GM21529 (cell line): ENCODE measurements at regions not wholly inside any gene's neighbourhood (a gene's known extent, or its start where the extent isn't known, plus 50 kb on each side); places are given as distances from the start of the nearest gene placed in this dataset.

Source experiments
- ATAC-seq: cut with Tn5 transposase; IDR thresholded peaks from one replicate; pipeline ENCODE4 v1.9.1; 2021; ENCODE audit not compliant: unreplicated experiment

DNA sequence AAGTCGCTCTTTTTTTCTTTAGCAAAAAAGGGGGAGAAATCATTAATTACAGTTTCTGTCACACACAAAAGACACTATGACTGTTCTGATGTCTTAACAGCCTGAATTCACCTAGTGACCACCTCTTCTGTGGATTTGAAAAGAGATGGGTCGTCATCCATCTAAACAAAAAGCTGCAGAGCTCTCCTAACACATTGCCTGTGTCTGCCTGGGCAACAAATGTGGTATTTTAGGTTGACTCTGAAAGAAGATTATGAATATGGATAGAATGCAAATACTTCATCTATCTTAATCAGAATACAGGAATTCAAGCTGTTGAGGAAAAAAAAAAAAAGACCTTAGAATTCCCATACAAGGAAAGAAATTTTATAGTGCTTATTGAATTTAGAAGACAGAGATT lies 304.4 kb upstream of the ADGRL2 start:
- no peak for ATAC-seq

DNA sequence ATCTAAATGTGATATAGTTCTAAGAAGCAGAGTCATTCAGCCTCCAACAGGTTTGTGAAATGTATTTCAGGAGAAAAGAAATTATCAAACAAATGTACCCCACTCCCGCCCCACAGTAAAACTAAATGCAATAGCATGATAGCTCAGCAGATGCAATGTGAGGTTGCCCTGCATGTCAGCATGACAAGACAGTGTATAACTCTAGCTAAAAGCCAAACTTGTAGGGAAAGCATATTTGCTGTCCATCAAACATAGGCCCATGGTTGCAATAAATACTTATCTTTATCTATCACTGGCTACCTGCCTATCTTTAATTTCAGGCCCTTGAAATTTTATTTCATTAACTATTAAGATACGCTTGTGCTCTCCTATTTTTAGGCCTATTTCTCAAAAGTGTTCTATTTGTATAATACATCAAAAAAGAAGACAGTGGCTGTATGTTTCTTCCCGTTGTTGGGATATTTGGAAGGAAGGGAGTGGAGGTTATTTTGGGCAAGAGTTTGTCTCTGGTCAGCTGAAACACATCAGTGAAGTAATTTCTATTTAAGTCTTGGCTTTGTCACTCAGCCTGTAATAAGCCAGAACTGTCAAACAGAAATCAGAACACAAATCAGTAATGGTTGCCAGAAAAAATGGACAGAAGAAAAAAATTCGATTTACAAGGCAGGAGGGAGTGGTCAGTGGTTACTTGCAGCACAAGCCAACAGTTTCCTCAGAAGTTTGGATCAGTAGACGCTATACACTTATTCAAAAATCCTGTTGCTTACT lies 307.4 kb upstream of the ADGRL2 start:
- no peak for ATAC-seq

DNA sequence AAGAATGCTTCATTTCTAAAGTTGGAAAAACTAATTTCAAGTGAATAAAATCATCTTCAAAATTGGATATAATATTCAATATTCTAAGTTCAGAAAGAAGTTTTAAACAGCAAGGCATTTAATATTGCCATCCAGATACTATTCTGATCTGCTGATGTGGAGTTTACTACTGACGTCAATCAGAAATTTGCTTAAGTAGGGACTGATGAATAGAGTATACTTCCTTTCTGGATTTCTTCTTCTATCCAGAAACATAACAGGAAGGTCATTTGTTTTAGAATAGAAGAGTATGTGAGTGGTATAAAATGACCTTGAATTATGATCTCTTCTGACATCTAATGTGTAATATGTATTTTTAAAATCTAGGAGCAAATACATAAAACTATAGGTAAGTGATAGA lies 308.1 kb upstream of the ADGRL2 start:
- no peak for ATAC-seq

DNA sequence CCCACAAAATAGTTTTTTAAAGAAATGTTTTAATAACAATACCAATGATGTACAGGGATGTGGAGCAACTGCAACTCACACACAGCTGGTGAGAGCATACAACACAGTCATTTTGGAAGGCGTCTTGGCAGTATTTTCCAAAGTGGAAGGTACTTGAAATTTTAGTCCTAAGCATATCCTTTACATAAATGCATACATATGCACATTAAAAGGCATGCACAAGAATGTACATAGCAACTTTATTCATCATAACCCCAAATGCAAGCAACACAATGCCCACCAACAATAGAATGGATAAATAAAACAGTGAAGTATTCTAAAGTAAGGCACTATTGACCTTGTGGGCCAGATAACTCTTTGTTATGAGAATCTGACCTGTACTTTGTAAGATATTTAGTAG lies 310.1 kb upstream of the ADGRL2 start:
- ATAC-seq, result no peak

DNA sequence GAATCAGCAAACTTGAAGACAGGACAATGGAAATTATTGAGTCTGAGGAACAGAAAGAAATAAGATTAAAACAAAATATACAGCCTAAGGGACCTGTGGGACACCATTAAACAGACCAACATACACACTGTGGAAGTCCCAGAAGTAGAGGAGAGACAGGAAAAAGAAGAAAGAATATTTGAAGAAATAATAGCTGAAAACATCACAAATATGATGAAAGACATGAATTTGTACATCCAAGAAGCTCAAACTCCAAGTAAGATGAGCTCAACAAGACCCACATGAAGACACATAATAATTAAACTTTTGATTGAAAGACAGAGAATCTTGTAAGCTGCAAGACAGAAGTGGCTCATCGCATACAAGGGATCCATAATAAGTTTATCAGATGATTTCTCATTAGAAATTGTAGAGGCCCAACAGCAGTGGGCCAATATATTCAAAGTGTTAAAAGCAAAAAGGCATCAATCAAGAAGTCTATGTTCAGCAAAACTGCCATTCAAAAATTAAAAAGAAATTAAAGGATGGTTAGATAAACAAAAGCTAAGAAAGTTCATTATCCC lies 311.3 kb upstream of the ADGRL2 start:
- no peak for ATAC-seq

DNA sequence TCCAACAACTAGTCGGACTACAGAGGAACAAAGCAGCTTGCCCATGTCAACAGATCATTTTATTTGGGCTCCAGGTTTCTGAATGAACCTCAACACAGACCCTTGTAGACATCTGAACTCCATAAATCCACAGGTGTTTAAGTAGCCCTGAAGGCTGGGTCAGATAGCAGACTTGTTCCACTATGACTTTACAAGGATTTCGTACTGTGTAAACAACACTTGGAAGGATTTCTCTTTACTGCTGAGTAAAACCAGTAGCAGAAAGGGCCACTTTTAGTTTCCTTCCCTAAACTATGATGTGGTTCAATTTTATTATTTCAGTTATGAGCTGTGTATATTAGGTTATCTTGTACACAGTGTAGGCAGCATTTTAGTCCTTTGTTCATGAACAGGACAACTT lies 316.4 kb upstream of the ADGRL2 start:
- ATAC-seq, result no peak

DNA sequence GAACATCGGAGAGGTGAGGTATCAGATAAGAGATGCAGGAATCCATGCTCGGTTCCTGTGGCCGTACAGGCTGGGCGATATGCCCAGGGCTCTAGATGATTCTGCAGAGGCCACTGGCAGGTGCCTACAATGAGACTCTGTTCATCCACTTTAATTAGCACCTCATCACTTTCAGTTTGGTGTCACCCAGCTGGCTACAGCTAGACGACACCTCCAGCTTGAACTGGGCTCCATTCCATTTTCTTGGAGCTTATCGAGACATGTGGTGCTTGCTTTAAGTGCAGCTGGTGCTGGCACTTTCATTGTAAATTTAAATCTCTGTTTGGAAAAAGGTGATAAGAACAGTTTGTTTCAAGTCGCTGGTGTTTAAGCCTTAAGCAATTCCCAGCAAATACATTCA lies 322.5 kb upstream of the ADGRL2 start:
- no peak for ATAC-seq

DNA sequence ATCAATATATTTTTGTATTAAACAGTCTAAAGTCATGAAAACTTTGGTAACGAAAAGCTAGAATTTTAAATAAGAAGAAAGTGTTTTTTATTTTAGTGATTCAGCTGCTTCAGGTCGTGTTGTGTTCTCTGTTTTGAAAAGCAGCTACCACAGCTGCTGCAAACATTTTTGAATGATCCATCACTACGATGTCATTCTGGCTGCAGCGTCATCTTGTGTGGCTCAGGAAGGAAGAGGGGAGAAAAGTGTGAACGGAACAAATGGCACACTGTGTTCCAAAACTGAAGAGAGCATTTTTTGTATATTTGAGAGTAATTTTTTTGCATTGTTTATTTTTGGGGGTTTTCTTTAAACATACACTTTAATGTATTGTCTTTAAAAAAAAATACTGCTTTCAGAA lies 323.0 kb upstream of the ADGRL2 start:
- no peak for ATAC-seq

DNA sequence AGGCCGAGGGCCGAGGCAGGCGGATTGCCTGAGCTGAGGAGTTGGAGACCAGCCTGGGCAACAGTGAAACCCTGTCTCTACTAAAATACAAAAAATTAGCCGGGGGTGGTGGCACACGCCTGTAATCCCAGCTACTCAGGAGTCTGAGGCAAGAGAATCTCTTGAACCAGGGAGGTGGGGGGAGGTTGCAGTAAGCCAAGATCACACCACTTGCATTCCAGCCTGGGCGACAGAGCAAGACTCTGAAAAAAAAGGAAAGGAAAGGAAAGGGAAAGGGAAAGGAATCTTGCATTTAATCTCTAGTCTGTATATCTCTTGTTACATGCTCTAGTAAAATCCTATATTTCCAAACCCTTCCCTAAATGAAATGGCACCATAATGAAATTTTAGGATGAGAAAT lies 328.3 kb upstream of the ADGRL2 start:
- ATAC-seq, result no peak

DNA sequence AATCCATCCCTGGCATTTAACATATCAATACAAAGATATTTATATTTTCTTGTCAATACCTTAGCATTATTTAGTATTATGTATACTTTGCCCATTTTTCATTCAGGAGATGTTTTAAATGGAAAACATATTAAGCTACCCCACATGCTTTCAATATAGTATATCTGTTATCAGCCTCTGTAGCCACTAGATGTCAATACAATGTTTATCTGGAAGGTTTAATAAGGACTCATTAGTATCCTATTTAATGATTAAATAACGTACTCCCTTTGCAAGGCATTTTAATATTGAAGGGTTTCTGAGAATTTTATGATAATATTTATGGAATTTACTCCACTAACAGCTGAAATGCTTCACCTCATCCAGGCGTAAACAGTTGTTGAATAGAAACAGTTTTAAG lies 329.5 kb upstream of the ADGRL2 start:
- no peak for ATAC-seq

DNA sequence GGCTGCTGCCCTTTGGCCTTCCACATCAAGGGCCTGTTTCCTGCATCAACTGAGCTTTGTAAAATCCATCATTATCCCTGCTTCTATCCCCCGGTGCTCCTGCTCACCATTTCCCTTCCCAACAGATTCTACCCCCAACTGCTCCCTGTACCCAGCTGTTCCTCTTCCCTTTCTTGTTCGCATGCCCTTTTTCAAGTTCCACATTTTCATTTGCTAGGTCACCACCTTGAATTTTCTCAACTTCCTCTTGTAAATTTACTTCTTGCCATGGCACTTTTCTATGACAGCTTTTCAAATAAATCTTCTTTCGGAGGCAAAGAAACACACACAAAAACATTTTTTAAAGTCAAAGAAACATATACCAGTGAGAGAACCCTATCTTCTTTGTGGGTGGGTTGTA lies 330.5 kb upstream of the ADGRL2 start:
- ATAC-seq, result no peak

DNA sequence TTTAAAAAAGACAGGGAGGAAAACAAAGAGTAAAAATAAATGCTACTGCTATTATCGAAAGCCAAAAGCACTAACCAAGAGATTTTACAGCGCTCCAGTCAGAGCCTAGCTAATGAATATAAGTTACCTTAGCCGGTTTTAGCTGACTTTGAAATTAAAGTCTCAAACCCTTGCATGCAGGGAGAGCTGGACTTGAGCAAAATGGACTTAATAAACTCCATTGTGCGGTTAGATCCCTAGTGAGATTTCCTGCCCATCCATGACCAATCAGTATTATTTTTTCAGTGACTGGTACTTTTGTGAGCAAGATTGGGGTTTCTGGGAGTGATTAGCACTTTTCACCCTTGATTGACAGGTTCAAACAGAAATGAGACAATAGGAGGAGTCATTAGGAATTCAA lies 333.4 kb upstream of the ADGRL2 start:
- no peak for ATAC-seq

DNA sequence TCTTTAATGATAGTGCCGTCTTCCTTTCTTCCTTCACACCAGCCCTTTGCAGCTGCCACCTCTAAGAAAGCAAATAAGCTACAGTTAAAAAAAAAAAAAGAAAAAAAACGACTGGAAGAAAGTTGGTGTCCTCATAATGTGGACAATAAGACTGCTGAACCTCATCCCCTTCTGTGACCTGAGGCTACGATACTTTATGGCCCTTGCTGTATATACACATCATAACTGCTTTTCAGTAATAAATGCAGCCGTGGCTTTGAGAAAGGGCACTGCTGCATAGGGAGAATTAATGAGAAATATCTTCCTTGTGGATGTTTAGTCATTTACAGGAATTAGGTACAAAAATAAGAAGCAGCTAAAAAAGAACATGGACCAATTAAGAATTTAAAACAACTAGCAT lies 333.8 kb upstream of the ADGRL2 start:
- ATAC-seq, result no peak

DNA sequence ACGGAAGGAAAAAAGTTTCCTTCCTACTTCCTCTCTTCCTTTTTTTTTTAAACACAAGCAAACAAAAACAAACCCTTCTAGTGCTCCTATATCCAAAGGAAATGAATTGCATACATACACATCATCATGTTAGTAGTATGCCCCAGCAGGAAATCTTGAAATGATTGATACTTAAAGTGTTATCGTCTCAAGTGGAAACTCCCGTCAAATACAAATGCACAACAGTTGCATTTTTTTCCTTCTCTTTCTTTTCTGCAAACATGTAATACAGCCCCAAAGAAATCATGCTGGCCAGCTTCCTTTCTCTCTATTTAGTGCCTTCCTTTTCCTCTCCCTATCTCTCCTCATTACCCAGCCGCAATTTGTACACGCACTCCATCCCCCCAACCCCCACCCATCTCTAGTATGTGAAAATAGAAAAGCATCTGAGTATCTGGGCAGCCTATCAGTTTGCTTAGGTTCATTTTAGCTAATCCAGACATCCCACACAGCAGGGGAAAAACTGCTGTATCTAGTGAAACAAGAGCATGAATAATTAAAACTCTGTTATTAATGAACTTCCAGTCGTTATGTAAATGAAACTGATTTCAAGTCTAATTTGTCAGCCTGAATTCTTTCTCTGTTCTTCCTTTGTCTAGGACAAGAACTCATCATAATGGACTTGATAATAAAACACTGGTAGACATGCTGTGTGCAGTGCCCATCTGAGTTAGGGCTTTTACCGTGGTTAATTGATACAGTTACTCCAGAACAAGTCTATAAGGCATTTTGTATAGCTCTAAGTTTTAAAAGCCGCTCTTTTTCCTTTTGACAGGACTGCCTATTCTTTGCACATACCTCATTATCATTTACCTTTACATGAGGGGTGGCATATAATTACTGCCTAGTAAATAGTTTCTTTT lies 336.5 kb upstream of the ADGRL2 start:
- no peak for ATAC-seq

DNA sequence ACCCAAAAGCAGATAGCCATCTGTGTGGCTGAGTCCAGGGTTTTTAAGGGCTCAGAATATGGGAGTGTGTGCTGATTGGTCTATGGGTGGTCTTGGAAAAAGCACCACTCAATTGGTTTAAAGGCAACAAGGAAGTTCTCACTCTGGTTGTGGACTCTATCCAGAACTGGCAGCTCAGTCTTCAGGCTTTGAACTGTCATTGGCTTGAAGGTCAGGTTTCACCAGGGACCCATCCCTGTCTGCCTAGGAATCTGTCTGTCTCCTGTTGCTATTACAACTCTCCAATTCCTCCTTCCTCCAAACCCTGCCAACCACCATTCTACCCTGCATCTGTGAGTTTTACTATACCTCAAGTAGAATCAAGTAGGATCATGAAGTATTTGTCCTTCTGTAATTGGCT lies 341.7 kb upstream of the ADGRL2 start:
- no peak for ATAC-seq

DNA sequence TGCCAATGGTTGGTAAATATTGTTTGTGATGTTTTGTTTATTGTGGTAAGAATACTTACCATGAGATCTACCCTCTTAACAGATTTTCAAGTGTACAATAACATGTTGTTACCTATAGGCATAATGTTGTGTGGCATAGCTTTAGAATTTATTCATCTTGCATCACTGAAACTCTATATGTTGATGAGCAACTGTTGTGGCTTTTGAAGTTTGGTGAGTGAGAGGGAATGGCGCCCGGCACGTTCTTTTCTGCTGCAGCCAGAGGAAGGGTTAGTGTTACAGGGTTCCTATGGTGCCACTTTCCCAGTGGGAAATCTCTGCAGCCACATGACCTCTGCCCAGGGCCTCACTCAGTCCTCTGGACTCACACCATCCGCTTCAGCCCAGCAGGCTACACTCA lies 342.5 kb upstream of the ADGRL2 start:
- ATAC-seq, result no peak

DNA sequence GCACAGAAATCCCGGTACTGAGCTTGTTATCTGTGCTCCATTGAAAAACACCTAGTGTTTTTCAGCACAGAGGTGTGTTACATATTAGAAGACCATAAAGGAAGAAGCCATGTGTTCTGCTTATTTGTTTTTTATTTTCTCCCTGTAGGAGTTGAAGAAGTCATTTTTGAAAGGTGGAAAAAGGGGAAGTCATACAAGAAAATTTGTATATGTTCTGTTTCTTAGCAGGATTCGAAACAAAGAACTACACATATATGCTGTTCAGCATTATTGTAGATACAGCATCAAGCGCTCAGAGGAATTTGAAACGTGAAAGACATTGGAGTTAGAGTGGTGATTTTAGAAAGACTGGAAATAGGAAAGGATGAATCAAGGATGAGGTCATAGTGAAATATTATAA lies 345.3 kb upstream of the ADGRL2 start:
- ATAC-seq, result no peak

DNA sequence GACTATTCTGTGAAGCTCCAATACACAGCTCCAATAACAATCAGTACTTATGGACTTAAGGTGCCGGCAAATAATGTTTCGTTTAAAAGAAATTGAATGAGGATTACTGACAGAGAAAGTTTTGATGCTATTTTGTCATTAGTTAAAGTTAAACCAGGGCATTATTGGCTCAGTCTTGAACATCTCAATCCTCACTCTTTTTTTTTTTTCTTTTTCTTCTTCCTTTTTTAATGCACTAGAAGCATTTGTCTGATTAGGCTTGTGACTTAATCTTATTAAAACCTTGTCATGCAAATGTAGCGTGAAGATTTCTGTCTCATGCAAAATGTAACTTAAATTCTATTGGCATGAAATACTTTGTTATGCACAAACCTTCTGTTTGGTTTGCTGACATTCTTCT lies 346.8 kb upstream of the ADGRL2 start:
- ATAC-seq, result no peak

DNA sequence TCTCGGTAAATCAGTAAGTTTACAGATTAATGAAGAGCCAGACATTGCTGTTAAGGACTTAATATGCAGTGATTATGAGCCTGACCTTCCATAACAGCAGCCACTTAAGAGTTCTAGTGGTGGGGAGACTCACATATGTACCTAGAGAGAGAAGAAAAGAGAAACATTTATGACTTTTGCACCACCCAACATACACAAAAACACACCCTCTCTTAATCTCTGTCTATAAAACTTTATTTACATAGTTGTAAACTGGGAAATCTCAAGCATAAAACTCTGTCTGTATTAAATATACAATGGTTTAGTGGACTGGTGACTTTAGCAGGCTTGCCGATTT lies 347.4 kb upstream of the ADGRL2 start:
- ATAC-seq, result no peak

DNA sequence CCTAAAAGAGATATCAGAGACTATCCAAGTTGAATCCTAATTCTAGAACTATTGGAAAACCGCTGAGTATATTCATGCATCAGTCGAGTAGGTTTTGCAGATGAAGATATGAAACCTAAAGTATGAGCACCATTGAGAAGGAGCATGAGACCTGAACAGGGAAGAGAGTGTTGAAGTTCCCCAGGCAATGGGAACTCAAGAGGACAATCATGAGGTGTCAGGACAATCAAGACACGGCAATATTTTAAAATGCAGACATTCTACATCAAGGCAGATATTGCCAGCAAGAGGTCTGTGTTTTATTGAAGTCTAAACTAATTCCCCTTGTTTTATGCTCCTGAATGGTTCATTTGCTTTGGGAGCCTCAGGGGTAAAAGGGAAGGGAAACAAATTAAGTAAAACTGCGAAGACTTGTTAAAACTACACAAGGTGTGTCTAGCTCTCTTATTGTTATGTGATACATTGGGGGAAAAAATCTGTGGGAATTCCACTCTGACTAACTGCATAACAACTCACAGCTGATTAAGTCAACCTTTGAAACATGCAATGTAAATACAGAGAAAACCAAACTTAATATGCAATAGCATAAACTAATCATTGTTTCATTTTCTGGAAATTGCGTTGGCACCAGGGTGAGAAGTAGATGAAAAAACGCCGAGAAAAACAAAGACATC lies 347.9 kb upstream of the ADGRL2 start:
- ATAC-seq, result no peak

DNA sequence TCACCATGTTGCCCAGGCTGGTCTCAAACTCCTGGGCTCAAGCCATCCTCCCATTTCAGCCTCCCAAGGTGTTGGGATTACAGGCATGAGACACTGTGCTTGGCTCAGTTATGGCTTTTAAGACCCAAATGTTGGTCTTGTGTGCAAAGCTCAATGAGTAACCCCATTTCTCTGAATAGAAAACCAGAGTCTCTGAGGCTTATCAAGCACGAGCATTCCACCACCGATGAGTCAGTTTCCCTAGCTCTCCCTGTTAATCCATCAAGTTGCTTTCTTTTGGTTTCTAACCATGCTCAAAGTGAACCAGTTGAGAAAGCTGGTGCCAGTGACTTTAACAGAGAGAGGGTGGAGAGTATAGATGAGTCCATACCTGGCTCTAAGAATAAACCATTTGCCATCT lies 350.9 kb upstream of the ADGRL2 start:
- ATAC-seq, result no peak
